ENCODE measurements at regions not wholly inside any gene's neighbourhood (a gene's known extent, or its start where the extent isn't known, plus 50 kb on each side); places are given as distances from the start of the nearest gene placed in this dataset.

- no peak for FAIRE-seq
These were observed 547.0 kb downstream of the MBD2 start for GRCh38 chr18:53677480-53677879.

GRCh38 chr18:53665701-53666100 lies 558.8 kb downstream of the MBD2 start:
- DNase-seq (ENCODE audit: low spot score in 2 of 2), result no peak
- no peak for FAIRE-seq

More at GRCh38 chr18:53677480-53677879, 547.0 kb downstream of the MBD2 start:
- no peak for DNase-seq (ENCODE audit: low spot score in 2 of 2)

GRCh38 chr18:53664575-53664974 lies 559.9 kb downstream of the MBD2 start:
- FAIRE-seq (no peak), DNase-seq (ENCODE audit: low spot score in 2 of 2) (no peak)

GRCh38 chr18:53660306-53660705 lies 564.2 kb downstream of the MBD2 start:
- DNase-seq (ENCODE audit: low spot score in 2 of 2) (no peak), FAIRE-seq (no peak)

GRCh38 chr18:53657257-53657656 lies 567.2 kb downstream of the MBD2 start:
- FAIRE-seq, result no peak
- no peak for DNase-seq (ENCODE audit: low spot score in 2 of 2)

- FAIRE-seq (no peak), DNase-seq (ENCODE audit: low spot score in 2 of 2) (no peak)
These were observed 574.8 kb downstream of the MBD2 start for GRCh38 chr18:53649621-53650020.

- no peak for FAIRE-seq
- no peak for DNase-seq (ENCODE audit: low spot score in 2 of 2)
These were observed 579.5 kb downstream of the MBD2 start for GRCh38 chr18:53644799-53645471.

GRCh38 chr18:53639687-53640086 lies 584.8 kb downstream of the MBD2 start:
- no peak for DNase-seq (ENCODE audit: low spot score in 2 of 2)
- FAIRE-seq, result no peak

- no peak for FAIRE-seq
These were observed 595.1 kb downstream of the MBD2 start for GRCh38 chr18:53629337-53629736.

GRCh38 chr18:53625997-53626599 lies 598.4 kb downstream of the MBD2 start:
- FAIRE-seq, result no peak
- DNase-seq (ENCODE audit: low spot score in 2 of 2), result no peak

More at GRCh38 chr18:53629337-53629736, 595.1 kb downstream of the MBD2 start:
- no peak for DNase-seq (ENCODE audit: low spot score in 2 of 2)

- no peak for FAIRE-seq
- DNase-seq (ENCODE audit: low spot score in 2 of 2), result no peak
These were observed 613.5 kb downstream of the MBD2 start for GRCh38 chr18:53610957-53611356.

GRCh38 chr18:53606792-53607191 lies 617.7 kb downstream of the MBD2 start:
- DNase-seq (ENCODE audit: low spot score in 2 of 2) (no peak), FAIRE-seq (no peak)

- FAIRE-seq (no peak), DNase-seq (ENCODE audit: low spot score in 2 of 2) (no peak)
These were observed 619.3 kb downstream of the MBD2 start for GRCh38 chr18:53605198-53605597.

- FAIRE-seq (no peak), DNase-seq (ENCODE audit: low spot score in 2 of 2) (no peak)
These were observed 621.2 kb downstream of the MBD2 start for GRCh38 chr18:53603276-53603675.

- FAIRE-seq, result no peak
These were observed 623.1 kb downstream of the MBD2 start for GRCh38 chr18:53601344-53601743.

GRCh38 chr18:53586923-53587322 lies 637.5 kb downstream of the MBD2 start:
- FAIRE-seq (no peak), DNase-seq (ENCODE audit: low spot score in 2 of 2) (no peak)

More at GRCh38 chr18:53601344-53601743, 623.1 kb downstream of the MBD2 start:
- DNase-seq (ENCODE audit: low spot score in 2 of 2), result no peak
